T-helper 17 cell (primary cell): ENCODE measurements at regions not wholly inside any gene's neighbourhood (a gene's known extent, or its start where the extent isn't known, plus 50 kb on each side); places are given as distances from the start of the nearest gene placed in this dataset.

ENCODE experiments used
- ATAC-seq: fragments of 150-1000 bp; cut with Tn5 transposase; 2 replicates; pipeline ENCODE4 v1.10.0; 2021; ENCODE audit warnings: mild to moderate bottlenecking, moderate library complexity
- DNase-seq, 3 donors: peaks; one replicate each; pipeline versions ENCODE4 v3.0.0 to v3.0.0-alpha.2; 2020 to 2021
- H3K9me3 ChIP-seq: one replicate; pipeline ENCODE4 v1.7.0; 2013; ENCODE audit warnings: low read length, mild to moderate bottlenecking; ENCODE audit not compliant: control insufficient read depth, poor library complexity, severe bottlenecking
- H3K27ac Mint-ChIP-seq: one replicate; pipeline ENCODE4 v1.8.0; 2022; ENCODE audit warnings: mild to moderate bottlenecking, moderate library complexity, mixed read lengths
- H3K27me3 Mint-ChIP-seq: one replicate; pipeline ENCODE4 v1.8.0; 2022; ENCODE audit warnings: mixed read lengths
- H3K36me3 Mint-ChIP-seq: one replicate; pipeline ENCODE4 v1.8.0; 2022; ENCODE audit warnings: low read depth, mixed read lengths
- H3K4me1 Mint-ChIP-seq: one replicate; pipeline ENCODE4 v1.8.0; 2022; ENCODE audit warnings: mild to moderate bottlenecking, mixed read lengths
- H3K4me3 Mint-ChIP-seq: one replicate; pipeline ENCODE4 v1.8.0; 2022; ENCODE audit warnings: mild to moderate bottlenecking, moderate library complexity, mixed read lengths

- Mint-ChIP-seq H3K36me3 (peaks cover 2% of the 10 kb centered on the region), H3K27me3 (peaks cover 7% of the 10 kb centered on the region), H3K27ac (no peak overlapping the region), H3K4me3 (no peak overlapping the region), H3K4me1 (no peaks in the 10 kb centered on the region)
- ATAC-seq (no peak), DNase-seq (no peak)
- no peaks in the 10 kb centered on the region for H3K9me3 ChIP-seq
These were observed 85.3 kb upstream of the SERBP1 start for GRCh38 chr1:67515324-67516080.

GRCh38 chr1:67517046-67517445 lies 86.8 kb upstream of the SERBP1 start:
- Mint-ChIP-seq H3K27me3 (peaks cover 7% of the 10 kb centered on the region), H3K36me3 (peaks cover 2% of the 10 kb centered on the region), H3K4me1 (no peaks in the 10 kb centered on the region), H3K4me3 (no peak overlapping the region), H3K27ac (no peak overlapping the region)
- H3K9me3 ChIP-seq = no peaks in the 10 kb centered on the region
- DNase-seq (no peak), ATAC-seq (no peak)

DNA sequence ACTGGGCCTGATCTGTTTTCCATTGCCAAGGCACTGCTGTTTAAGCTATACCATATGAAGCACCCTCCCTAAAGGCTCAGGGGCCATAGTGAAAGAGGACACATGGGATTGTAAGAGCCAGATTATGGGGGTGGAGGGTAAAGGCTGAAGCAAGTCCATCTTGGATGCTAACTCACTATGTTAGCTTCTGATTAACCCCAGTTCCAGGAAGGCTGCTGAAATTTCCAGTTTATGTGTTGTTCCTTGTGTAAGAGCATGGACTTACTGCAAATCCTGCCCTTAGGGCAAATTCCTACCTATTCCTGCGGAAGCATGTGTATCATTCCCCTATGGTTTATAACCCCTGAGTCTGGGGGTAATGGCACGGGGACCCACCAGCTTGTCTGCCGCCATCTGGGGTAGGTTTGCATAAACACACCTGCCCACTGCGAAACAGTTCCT lies 91.8 kb upstream of the SERBP1 start:
- no peaks in the 10 kb centered on the region for H3K9me3 ChIP-seq
- DNase-seq (no peak), ATAC-seq (no peak)
- Mint-ChIP-seq H3K27me3 (peaks cover 20% of the 10 kb centered on the region), H3K27ac (no peak overlapping the region), H3K4me3 (no peak overlapping the region), H3K4me1 (no peaks in the 10 kb centered on the region), H3K36me3 (peaks cover 3% of the 10 kb centered on the region)

DNA sequence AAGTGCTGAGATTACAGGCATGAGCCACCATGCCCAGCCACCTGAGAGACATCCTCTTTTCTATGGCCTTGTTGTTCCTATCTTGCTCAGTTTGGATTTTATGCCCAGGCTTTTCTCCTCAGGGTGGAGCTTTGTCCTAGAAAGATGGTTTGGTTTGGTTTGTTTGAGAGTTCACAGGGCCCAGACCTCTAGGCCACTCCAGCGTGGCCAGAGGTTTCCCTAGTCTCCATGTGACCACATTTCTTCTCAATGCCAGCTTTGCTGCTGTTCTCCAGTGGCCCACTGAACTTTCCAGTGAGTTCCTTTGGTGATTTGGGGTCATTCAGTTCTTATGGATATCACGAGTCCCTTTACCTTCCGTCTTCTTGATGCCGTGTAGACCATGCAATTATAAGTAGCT lies 92.6 kb upstream of the SERBP1 start:
- Mint-ChIP-seq H3K36me3 (peaks cover 4% of the 10 kb centered on the region), H3K27ac (no peak overlapping the region), H3K27me3 (peaks cover 25% of the 10 kb centered on the region), H3K4me1 (no peaks in the 10 kb centered on the region), H3K4me3 (no peak overlapping the region)
- ATAC-seq (no peak), DNase-seq (no peak)
- no peaks in the 10 kb centered on the region for H3K9me3 ChIP-seq

DNA sequence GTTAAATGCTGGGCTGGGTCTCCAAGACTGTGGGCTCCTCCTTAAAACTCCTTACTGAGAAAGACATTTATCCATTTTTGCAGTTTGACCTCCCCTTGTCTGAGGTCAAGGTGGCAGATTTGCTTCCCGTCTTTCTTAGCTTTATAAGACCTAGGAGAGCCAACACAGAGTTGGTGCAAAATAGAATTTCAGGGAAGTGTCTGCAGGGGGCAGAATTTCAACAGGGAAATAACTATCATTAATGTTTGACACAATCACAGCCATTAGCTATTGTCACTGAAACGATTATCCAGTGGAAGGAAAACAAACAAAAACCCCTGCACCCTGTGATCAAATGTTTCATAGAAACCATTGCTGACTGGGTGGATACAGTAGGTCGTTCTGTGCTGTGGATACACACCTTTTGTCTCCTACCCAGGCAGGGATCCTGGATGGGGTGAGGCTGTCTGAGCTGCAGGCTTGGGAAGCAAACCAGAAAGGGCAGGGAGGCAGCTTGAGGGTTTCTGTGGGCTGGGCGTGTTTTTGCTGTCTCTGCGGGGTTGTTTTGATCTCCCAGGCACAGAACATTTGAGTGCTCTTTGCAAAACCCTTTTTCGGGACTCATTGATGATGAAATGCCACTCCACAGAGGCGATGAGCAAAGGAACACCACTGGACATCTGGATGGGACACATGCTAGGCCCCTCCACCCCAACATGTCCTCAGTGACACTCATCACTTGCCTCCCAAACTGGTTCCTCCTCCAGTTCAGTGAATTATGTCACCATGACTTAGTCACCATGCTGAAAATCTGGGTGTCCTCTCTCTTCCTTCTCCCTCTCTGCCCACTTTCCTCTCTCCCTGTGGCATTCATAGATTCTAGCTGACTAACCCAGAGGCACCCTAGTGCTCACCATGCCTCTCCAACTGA lies 94.2 kb upstream of the SERBP1 start:
- DNase-seq (no peak), ATAC-seq (no peak)
- Mint-ChIP-seq H3K4me3 (no peak overlapping the region), H3K36me3 (peaks cover 4% of the 10 kb centered on the region), H3K27me3 (peaks cover 26% of the 10 kb centered on the region), H3K4me1 (no peaks in the 10 kb centered on the region), H3K27ac (no peak overlapping the region)
- no peaks in the 10 kb centered on the region for H3K9me3 ChIP-seq

GRCh38 chr1:67525053-67525760 lies 95.0 kb upstream of the SERBP1 start:
- no peak for ATAC-seq
- Mint-ChIP-seq H3K4me1 (no peaks in the 10 kb centered on the region), H3K27me3 (peaks cover 26% of the 10 kb centered on the region), H3K27ac (no peak overlapping the region), H3K36me3 (peaks cover 4% of the 10 kb centered on the region), H3K4me3 (no peak overlapping the region)
- DNase-seq = no peak
- no peaks in the 10 kb centered on the region for H3K9me3 ChIP-seq

DNA sequence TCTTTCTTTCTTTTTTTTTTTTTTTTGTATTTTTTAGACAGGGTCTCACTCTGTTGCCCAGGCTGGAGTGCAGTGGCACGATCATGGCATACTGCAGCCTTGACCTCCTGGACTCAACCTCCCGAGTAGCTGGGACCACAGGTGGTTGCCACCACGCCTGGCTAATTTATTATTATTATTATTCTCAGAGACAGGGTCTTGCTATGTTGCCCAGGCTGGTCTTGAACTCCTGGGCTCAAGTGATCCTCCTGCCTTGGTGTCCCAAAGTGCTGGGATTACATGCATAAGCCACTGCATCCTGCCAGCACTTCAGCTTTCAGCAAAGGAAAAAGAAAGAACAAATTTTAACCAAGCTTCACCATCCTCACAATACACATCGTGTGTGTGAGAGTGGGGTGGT lies 97.9 kb upstream of the SERBP1 start:
- Mint-ChIP-seq H3K36me3 (peaks cover 2% of the 10 kb centered on the region), H3K4me1 (no peaks in the 10 kb centered on the region), H3K4me3 (no peak overlapping the region), H3K27ac (no peak overlapping the region), H3K27me3 (peaks cover 17% of the 10 kb centered on the region)
- ATAC-seq (no peak), DNase-seq (no peak)
- no peaks in the 10 kb centered on the region for H3K9me3 ChIP-seq

- peaks cover 2% of the 10 kb centered on the region for H3K36me3 Mint-ChIP-seq
- ATAC-seq (no peak), DNase-seq (no peak)
- peaks cover 18% of the 10 kb centered on the region for H3K27me3 Mint-ChIP-seq
- no peak overlapping the region for H3K4me3 Mint-ChIP-seq
- no peaks in the 10 kb centered on the region for H3K4me1 Mint-ChIP-seq
- H3K27ac Mint-ChIP-seq = no peak overlapping the region
- H3K9me3 ChIP-seq = no peaks in the 10 kb centered on the region
These were observed 99.9 kb upstream of the SERBP1 start for GRCh38 chr1:67530071-67530470.

- no peaks in the 10 kb centered on the region for H3K9me3 ChIP-seq
- no peaks in the 10 kb centered on the region for H3K36me3 Mint-ChIP-seq
- H3K27ac Mint-ChIP-seq = no peak overlapping the region
- no peak for DNase-seq
- peaks cover 20% of the 10 kb centered on the region for H3K27me3 Mint-ChIP-seq
- ATAC-seq = no peak
- no peaks in the 10 kb centered on the region for H3K4me1 Mint-ChIP-seq
- no peak overlapping the region for H3K4me3 Mint-ChIP-seq
These were observed 102.4 kb upstream of the SERBP1 start for GRCh38 chr1:67532452-67533216.

GRCh38 chr1:67534627-67535065 lies 104.4 kb upstream of the SERBP1 start:
- H3K4me3 Mint-ChIP-seq = no peak overlapping the region

GRCh38 chr1:67535474-67535873 lies 105.3 kb upstream of the SERBP1 start:
- no peaks in the 10 kb centered on the region for H3K9me3 ChIP-seq
- H3K4me3 Mint-ChIP-seq = no peak overlapping the region
- DNase-seq = peak in 1 of 3 donors; percentile 10
- no peaks in the 10 kb centered on the region for H3K36me3 Mint-ChIP-seq
- peaks cover 17% of the 10 kb centered on the region for H3K27me3 Mint-ChIP-seq
- ATAC-seq = no peak
- H3K4me1 Mint-ChIP-seq = no peaks in the 10 kb centered on the region
- no peak overlapping the region for H3K27ac Mint-ChIP-seq

More at GRCh38 chr1:67534627-67535065, 104.4 kb upstream of the SERBP1 start:
- H3K27me3 Mint-ChIP-seq = peaks cover 17% of the 10 kb centered on the region
- ATAC-seq (no peak), DNase-seq (no peak)
- H3K9me3 ChIP-seq = no peaks in the 10 kb centered on the region
- no peak overlapping the region for H3K27ac Mint-ChIP-seq
- H3K36me3 Mint-ChIP-seq = no peaks in the 10 kb centered on the region
- no peaks in the 10 kb centered on the region for H3K4me1 Mint-ChIP-seq

GRCh38 chr1:67536957-67537666 lies 106.9 kb upstream of the SERBP1 start:
- H3K9me3 ChIP-seq = no peaks in the 10 kb centered on the region
- no peak overlapping the region for H3K4me3 Mint-ChIP-seq
- no peaks in the 10 kb centered on the region for H3K4me1 Mint-ChIP-seq
- peaks cover 17% of the 10 kb centered on the region for H3K27me3 Mint-ChIP-seq
- H3K27ac Mint-ChIP-seq = no peak overlapping the region
- no peaks in the 10 kb centered on the region for H3K36me3 Mint-ChIP-seq
- no peak for DNase-seq
- ATAC-seq = no peak
